Gastrocnemius medialis (tissue), 4 donors: ENCODE measurements at regions not wholly inside any gene's neighbourhood (a gene's known extent, or its start where the extent isn't known, plus 50 kb on each side); places are given as distances from the start of the nearest gene placed in this dataset.
"Not testable (repeated sequence)": the region's sequence is repeated elsewhere in the genome, so short reads cannot be mapped to it uniquely, and the experiment has no call there.

Experiments
- ATAC-seq, 2 donors: fragments of 150-250 bp; one replicate each; pipeline ENCODE4 v1.9.1; 2016
- DNase-seq, 2 donors: peaks; one replicate each; pipeline ENCODE4 v3.0.0-alpha.2; 2019
- H3K27ac ChIP-seq, 4 donors: fragments of 200-600 bp; sonication (generic); 1 replicate in 1 of 4; 2 replicates in 3 of 4; pipeline ENCODE4 v1.5.1; 2016 to 2018; ENCODE audit warnings: mild to moderate bottlenecking in 2 of 4, moderate library complexity in 1 of 4
- H3K27me3 ChIP-seq, 3 donors: fragments of 200-600 bp; sonication (generic) in 2 of 3; 1 replicate in 1 of 3; 2 replicates in 2 of 3; pipeline versions ENCODE4 v1.5.1 to v1.6.0; 2016 to 2019; ENCODE audit warnings: mild to moderate bottlenecking in 1 of 3, moderate library complexity in 1 of 3
- H3K36me3 ChIP-seq, 2 donors: fragments of 200-600 bp; sonication (generic) in 1 of 2; one replicate each; pipeline ENCODE4 v1.5.1; 2017 to 2018
- H3K4me1 ChIP-seq, 2 donors: fragments of 200-600 bp; sonication (generic) in 1 of 2; one replicate each; pipeline ENCODE4 v1.5.1; 2016 to 2017; ENCODE audit warnings: mild to moderate bottlenecking in 2 of 2
- H3K4me3 ChIP-seq, 4 donors: fragments of 200-600 bp; sonication (generic) in 3 of 4; 1 replicate in 1 of 4; 2 replicates in 3 of 4; pipeline ENCODE4 v1.5.1; 2016 to 2019; ENCODE audit warnings: mild to moderate bottlenecking in 2 of 4
- H3K9me3 ChIP-seq, 3 donors: fragments of 200-600 bp; sonication (generic) in 2 of 3; 1 replicate in 1 of 3; 2 replicates in 2 of 3; pipeline ENCODE4 v1.5.1; 2016 to 2019
- CTCF ChIP-seq, 5 experiments: fragments of 450-650 bp in 3 of 5; fragments of 200-600 bp in 2 of 5; sonication (generic) in 2 of 5; IDR thresholded peaks in 4 of 5; conservative IDR thresholded peaks in 1 of 5; 1 replicate in 4 of 5; 2 replicates in 1 of 5; pipeline ENCODE4 v1.5.1; 2016 to 2019; ENCODE audit warnings: antibody characterized with exemption in 5 of 5, mild to moderate bottlenecking in 3 of 5, moderate library complexity in 3 of 5
- POLR2A ChIP-seq, 2 donors: fragments of 450-650 bp; IDR thresholded peaks; one replicate each; pipeline ENCODE4 v1.6.1; 2017; ENCODE audit warnings: antibody characterized with exemption in 2 of 2, mild to moderate bottlenecking in 2 of 2, moderate library complexity in 2 of 2
- in situ Hi-C, 4 donors: fragments of 200-750 bp; cut with MboI; loops; one replicate each; pipeline versions ENCODE4 v1.15.0 to v1.8.0; 2017; ENCODE audit warnings: low sequenced_read_pairs in 4 of 4
- intact Hi-C: fragments of 100-400 bp; cut with DNase I; formaldehyde crosslinking; loops from one replicate; pipeline ENCODE4 v1.15.1; 2023; ENCODE audit warnings: low total_unique reads

DNA sequence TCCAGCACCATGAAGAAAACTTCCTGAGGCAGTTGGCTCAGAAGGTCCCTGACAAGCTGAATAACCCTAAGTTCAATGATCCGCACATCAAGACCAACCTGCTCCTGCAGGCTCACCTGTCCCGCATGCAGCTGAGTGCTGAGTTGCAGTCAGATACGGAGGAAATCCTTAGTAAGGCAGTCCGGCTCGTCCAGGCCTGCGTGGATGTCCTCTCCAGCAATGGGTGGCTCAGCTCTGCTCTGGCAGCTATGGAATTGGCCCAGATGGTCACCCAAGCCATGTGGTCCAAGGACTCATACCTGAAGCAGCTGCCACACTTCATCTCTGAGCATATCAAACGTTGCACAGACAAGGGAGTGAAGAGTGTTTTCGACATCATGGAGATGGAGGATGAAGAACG lies 88.4 kb upstream of the SMURF2 start:
- no peaks in the 10 kb centered on the region for H3K27me3 ChIP-seq
- no peaks in the 10 kb centered on the region for H3K4me1 ChIP-seq
- TF ChIP-seq POLR2A (IDR thresholded peaks at IDR 0.05), result no peak
- no peak for TF ChIP-seq CTCF (IDR thresholded peaks at IDR 0.05 in 4 of 5, conservative IDR thresholded peaks at IDR 0.05 in 1 of 5)
- H3K4me3 ChIP-seq, result no peak overlapping the region
- in situ Hi-C loops (no loop called here), intact Hi-C loops (no loop called here)
- peaks cover 0 to 48% of the 10 kb centered on the region in 2 donors for H3K36me3 ChIP-seq
- no peak overlapping the region for H3K27ac ChIP-seq
- DNase-seq (no peak), ATAC-seq (no peak)
- no peaks in the 10 kb centered on the region for H3K9me3 ChIP-seq

GRCh38 chr17:64749306-64749705 lies 87.2 kb upstream of the SMURF2 start:
- Histone ChIP-seq H3K4me1 (no peaks in the 10 kb centered on the region), H3K36me3 (peaks cover 0 to 36% of the 10 kb centered on the region in 2 donors), H3K27ac (no peak overlapping the region), H3K9me3 (no peaks in the 10 kb centered on the region), H3K4me3 (no peak overlapping the region), H3K27me3 (no peaks in the 10 kb centered on the region)
- no peak for ATAC-seq
- intact Hi-C loops (no loop called here), in situ Hi-C loops (no loop called here)
- DNase-seq, result no peak
- TF ChIP-seq CTCF (IDR thresholded peaks at IDR 0.05 in 4 of 5, conservative IDR thresholded peaks at IDR 0.05 in 1 of 5), result no peak
- no peak for TF ChIP-seq POLR2A (IDR thresholded peaks at IDR 0.05)

GRCh38 chr17:64747938-64748540 lies 85.9 kb upstream of the SMURF2 start:
- TF ChIP-seq CTCF (IDR thresholded peaks at IDR 0.05 in 4 of 5, conservative IDR thresholded peaks at IDR 0.05 in 1 of 5) (no peak), POLR2A (IDR thresholded peaks at IDR 0.05) (no peak)
- H3K27me3 ChIP-seq, result no peaks in the 10 kb centered on the region
- no peak for ATAC-seq
- peaks cover 0 to 25% of the 10 kb centered on the region in 2 donors for H3K36me3 ChIP-seq
- no peak for DNase-seq
- in situ Hi-C loops, result no loop called here
- intact Hi-C loops, result no loop called here
- no peaks in the 10 kb centered on the region for H3K4me1 ChIP-seq
- H3K27ac ChIP-seq, result no peak overlapping the region
- no peak overlapping the region for H3K4me3 ChIP-seq
- no peaks in the 10 kb centered on the region for H3K9me3 ChIP-seq

DNA sequence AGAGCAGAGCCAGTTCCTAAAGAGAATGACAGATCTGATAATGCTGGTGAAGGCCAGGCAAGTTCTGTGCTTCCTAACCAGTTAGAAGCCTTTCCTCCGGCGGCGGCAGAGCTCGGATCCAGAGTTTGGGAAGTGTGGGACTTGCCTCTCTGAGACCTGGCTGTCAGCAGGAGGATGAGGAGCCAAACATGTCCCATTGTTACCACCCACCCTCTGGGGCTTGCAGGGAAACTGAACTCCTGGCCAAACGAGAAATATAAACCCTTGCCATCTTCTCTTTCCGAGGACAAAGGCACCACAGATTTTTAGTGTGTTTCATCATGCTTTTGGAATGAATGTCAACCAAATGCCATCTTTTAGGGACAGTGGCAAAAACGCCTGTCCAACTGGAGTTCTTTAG lies 80.2 kb upstream of the SMURF2 start:
- TF ChIP-seq CTCF (IDR thresholded peaks at IDR 0.05 in 4 of 5, conservative IDR thresholded peaks at IDR 0.05 in 1 of 5) (no peak), POLR2A (IDR thresholded peaks at IDR 0.05) (no peak)
- in situ Hi-C loops (no loop called here), intact Hi-C loops (no loop called here)
- no peak overlapping the region for H3K4me3 ChIP-seq
- H3K4me1 ChIP-seq, result peaks cover 0 to 4% of the 10 kb centered on the region in 2 donors
- H3K27me3 ChIP-seq, result peaks cover 0 to 7% (median 0%) of the 10 kb centered on the region in 3 donors
- no peaks in the 10 kb centered on the region for H3K9me3 ChIP-seq
- no peaks in the 10 kb centered on the region for H3K36me3 ChIP-seq
- H3K27ac ChIP-seq, result peak overlapping the region in 3 of 4 donors; percentile 28 to 61 (median 42)
- ATAC-seq (peak in 1 of 2 donors; percentile 17), DNase-seq (peak in 1 of 2 donors; percentile 20)

DNA sequence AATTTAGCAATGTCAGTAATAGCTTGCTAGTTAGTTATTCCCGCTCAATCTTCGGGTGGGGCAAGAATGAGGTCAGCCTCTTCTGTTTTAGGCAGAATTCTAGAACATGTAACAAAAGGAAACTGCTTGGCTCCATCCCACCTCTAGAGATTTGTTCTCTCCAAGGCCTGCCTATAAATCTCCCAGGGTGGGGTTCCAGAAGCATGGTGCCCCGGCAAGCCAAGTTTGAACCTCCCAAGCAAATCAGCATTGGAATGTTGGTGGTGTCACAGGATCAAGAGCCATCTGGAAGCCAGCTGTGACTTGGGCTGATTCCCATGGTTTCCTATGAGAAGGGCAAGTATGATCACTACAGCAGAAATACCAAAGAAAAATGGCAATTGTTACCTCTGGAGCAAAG lies 79.8 kb upstream of the SMURF2 start:
- intact Hi-C loops, in situ Hi-C loops, H3K4me1 ChIP-seq, H3K4me3 ChIP-seq, H3K36me3 ChIP-seq, H3K9me3 ChIP-seq, H3K27me3 ChIP-seq: not testable (repeated sequence)
- ATAC-seq (peak; percentile 59 to 74), DNase-seq (peak; percentile 25 to 74)
- peak overlapping the region in 3 of 4 donors; percentile 28 to 61 (median 42) for H3K27ac ChIP-seq
